Large intestine (tissue), 3 donors: ENCODE measurements at regions not wholly inside any gene's neighbourhood (a gene's known extent, or its start where the extent isn't known, plus 50 kb on each side); places are given as distances from the start of the nearest gene placed in this dataset.

Experiments
- DNase-seq, 2 donors: peaks; one replicate each; pipeline versions ENCODE4 v3.0.0 to v3.0.0-alpha.2; 2013
- H3K27ac ChIP-seq: one replicate; pipeline ENCODE4 v1.5.1; 2013; ENCODE audit warnings: low read length
- H3K27me3 ChIP-seq: 2 replicates; pipeline ENCODE4 v1.6.1; 2013; ENCODE audit warnings: low read length; ENCODE audit not compliant: control insufficient read depth, insufficient read depth
- H3K36me3 ChIP-seq: 2 replicates; pipeline ENCODE4 v1.6.1; 2013; ENCODE audit warnings: low read length; ENCODE audit not compliant: control insufficient read depth, insufficient read depth
- H3K4me1 ChIP-seq: one replicate; pipeline ENCODE4 v1.6.1; 2013; ENCODE audit warnings: low read length; ENCODE audit not compliant: control insufficient read depth, insufficient read depth
- H3K4me3 ChIP-seq: one replicate; pipeline ENCODE4 v1.5.1; 2013; ENCODE audit warnings: low read length
- H3K9me3 ChIP-seq: one replicate; pipeline ENCODE4 v1.6.1; 2013; ENCODE audit warnings: mild to moderate bottlenecking, low read depth, low read length, moderate library complexity; ENCODE audit not compliant: control insufficient read depth
- WGBS: methylation state at CpG from one replicate; pipeline ENCODE4 v1.1.5; 2013; ENCODE audit warnings: low lambda C conversion rate; ENCODE audit not compliant: insufficient coverage; 5-methylcytosine and 5-hydroxymethylcytosine counted together

- Histone ChIP-seq H3K4me3 (no peak overlapping the region), H3K4me1 (no peaks in the 10 kb centered on the region), H3K36me3 (no peaks in the 10 kb centered on the region), H3K27ac (no peak overlapping the region), H3K27me3 (no peaks in the 10 kb centered on the region), H3K9me3 (peaks cover 8% of the 10 kb centered on the region)
- no peak for DNase-seq
- WGBS: 100% methylated on average over 3 of the region's 5 CpGs
Measured at GRCh38 chr22:47647720-47648119, 885.3 kb downstream of the TBC1D22A start.

- Histone ChIP-seq H3K4me1 (no peaks in the 10 kb centered on the region), H3K9me3 (peaks cover 5% of the 10 kb centered on the region), H3K36me3 (no peaks in the 10 kb centered on the region), H3K27me3 (no peaks in the 10 kb centered on the region), H3K27ac (no peak overlapping the region), H3K4me3 (no peak overlapping the region)
- DNase-seq: no peak
- no CpG with 5 or more reads among the region's 3 CpGs for WGBS
Measured at GRCh38 chr22:47647181-47647580, 884.7 kb downstream of the TBC1D22A start.

DNA sequence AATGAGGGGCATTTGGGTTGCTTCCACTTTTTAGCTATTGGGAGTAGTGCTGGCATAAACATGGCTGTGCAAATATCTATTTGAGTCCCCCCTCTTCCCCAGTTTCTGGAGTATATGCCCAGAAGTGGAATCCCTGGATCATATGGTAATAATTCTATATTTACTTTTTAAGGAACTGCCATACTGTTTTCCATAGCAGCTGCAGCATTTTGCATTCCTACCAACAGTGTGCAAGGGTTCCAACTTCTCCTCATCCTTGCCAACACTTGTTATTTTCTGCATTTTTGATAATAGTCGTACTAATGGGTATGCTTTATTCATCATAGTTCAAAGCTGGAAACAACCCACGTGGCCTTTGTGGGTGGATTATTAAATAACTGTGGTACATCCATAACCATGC is 883.5 kb downstream of the TBC1D22A start:
- Histone ChIP-seq H3K9me3 (peaks cover 5% of the 10 kb centered on the region), H3K4me3 (no peak overlapping the region), H3K27me3 (no peaks in the 10 kb centered on the region), H3K4me1 (no peaks in the 10 kb centered on the region), H3K27ac (no peak overlapping the region), H3K36me3 (no peaks in the 10 kb centered on the region)
- no CpG with 5 or more reads among the region's 2 CpGs for WGBS
- DNase-seq: no peak

DNA sequence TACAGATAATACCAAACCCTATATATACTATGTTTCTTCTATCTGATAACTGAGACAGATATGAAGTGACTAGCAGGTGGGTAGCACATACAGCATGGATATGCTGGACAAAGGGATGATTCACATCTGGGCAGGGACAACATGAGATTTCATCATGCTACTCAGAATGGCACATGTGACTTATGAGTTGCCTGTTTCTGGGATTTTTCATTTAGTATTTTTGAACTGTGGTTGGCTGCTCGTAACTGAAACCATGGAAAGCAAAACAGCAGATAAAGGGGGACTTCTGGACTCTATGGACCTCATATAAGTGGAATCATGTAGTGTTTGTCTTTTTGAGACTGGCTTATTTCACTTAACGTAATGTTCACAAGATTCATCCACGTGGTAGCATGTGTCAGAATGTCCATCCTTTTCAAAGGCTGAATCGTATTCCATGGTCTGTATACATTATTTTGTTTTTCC is 883.0 kb downstream of the TBC1D22A start:
- Histone ChIP-seq H3K27ac (no peak overlapping the region), H3K4me3 (no peak overlapping the region), H3K27me3 (no peaks in the 10 kb centered on the region), H3K9me3 (peaks cover 5% of the 10 kb centered on the region), H3K4me1 (no peaks in the 10 kb centered on the region), H3K36me3 (no peaks in the 10 kb centered on the region)
- no peak for DNase-seq
- 92% methylated on average over 2 of the region's 4 CpGs for WGBS

DNA sequence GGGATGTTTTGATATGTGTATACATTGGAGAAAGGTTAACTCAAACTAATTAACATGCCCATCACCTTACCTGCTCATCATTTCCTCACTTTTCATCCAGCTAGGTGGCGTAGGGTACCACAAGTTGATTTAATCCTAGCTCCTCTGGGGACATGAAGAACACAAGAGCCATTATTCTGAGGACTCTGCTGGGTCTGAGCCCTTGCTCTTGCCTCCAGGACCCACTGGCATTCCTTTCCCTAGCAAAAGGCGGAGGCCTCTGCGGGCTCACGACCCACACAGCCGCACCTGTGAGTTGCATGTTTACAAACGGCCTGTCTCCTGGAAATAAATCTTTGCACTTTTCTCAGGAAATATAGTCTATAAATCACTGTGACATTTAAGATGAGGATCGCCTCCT is 871.9 kb downstream of the TBC1D22A start:
- Histone ChIP-seq H3K27me3 (no peaks in the 10 kb centered on the region), H3K4me1 (no peaks in the 10 kb centered on the region), H3K36me3 (no peaks in the 10 kb centered on the region), H3K9me3 (no peaks in the 10 kb centered on the region), H3K27ac (no peak overlapping the region), H3K4me3 (no peak overlapping the region)
- DNase-seq: no peak
- WGBS: 100% methylated on average over 1 of the region's 7 CpGs

- DNase-seq: no peak
- Histone ChIP-seq H3K27me3 (no peaks in the 10 kb centered on the region), H3K27ac (no peak overlapping the region), H3K4me3 (no peak overlapping the region), H3K9me3 (peaks cover 6% of the 10 kb centered on the region), H3K4me1 (no peaks in the 10 kb centered on the region), H3K36me3 (no peaks in the 10 kb centered on the region)
- WGBS: no CpG with 5 or more reads among the region's 6 CpGs
Measured at GRCh38 chr22:47633111-47633510, 870.7 kb downstream of the TBC1D22A start.

GRCh38 chr22:47632701-47633100 is 870.3 kb downstream of the TBC1D22A start:
- H3K4me1 ChIP-seq: no peaks in the 10 kb centered on the region
- no CpG with 5 or more reads among the region's 10 CpGs for WGBS
- H3K9me3 ChIP-seq: peaks cover 10% of the 10 kb centered on the region
- H3K36me3 ChIP-seq: no peaks in the 10 kb centered on the region
- no peak overlapping the region for H3K27ac ChIP-seq
- DNase-seq: no peak
- H3K4me3 ChIP-seq: no peak overlapping the region
- H3K27me3 ChIP-seq: no peaks in the 10 kb centered on the region

GRCh38 chr22:47631571-47632102 is 869.2 kb downstream of the TBC1D22A start:
- Histone ChIP-seq H3K36me3 (no peaks in the 10 kb centered on the region), H3K9me3 (peaks cover 10% of the 10 kb centered on the region), H3K27me3 (no peaks in the 10 kb centered on the region), H3K27ac (no peak overlapping the region), H3K4me1 (no peaks in the 10 kb centered on the region), H3K4me3 (no peak overlapping the region)
- WGBS: no CpG with 5 or more reads among the region's 31 CpGs
- DNase-seq: no peak

DNA sequence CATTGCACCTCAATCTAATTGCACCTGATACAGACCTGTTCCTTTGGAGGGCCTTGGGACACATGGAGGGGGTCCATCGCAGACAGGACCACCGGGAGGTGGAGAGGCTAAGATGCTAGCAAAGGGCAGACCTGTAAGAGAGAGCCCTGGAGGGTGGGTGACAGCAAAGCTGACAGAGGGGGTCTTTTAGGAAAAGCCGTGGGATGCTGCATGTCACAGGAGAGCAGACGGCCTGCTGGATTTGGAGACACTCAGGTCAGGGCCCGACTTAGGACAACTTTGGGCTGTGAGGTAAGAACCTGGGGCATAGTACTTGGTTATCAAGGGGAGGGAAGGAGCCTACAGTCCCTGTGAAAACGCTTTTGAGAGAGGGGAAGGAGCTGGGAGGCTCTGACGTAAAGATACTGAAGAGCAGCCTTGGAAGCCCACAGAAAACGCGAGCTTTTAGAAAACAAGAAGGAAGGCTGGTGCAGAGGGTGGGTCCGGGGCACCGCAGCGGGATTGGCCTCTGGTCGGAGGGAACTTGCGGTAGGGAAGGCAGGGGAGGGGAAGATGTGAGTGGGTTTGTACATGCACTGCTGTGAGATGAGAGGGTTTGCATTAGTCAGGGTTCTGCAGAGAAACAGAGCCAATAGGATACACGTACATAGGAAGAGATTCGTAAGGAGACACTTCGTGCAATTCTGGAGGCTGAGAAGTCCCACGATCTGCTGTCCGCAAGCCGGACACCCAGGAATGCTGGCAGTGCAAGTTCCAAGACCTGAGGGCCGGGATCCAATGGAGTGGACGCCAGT is 868.5 kb downstream of the TBC1D22A start:
- WGBS: no CpG with 5 or more reads among the region's 22 CpGs
- no peak for DNase-seq
- Histone ChIP-seq H3K4me3 (no peak overlapping the region), H3K4me1 (no peaks in the 10 kb centered on the region), H3K9me3 (peaks cover 10% of the 10 kb centered on the region), H3K27ac (no peak overlapping the region), H3K36me3 (no peaks in the 10 kb centered on the region), H3K27me3 (no peaks in the 10 kb centered on the region)

DNA sequence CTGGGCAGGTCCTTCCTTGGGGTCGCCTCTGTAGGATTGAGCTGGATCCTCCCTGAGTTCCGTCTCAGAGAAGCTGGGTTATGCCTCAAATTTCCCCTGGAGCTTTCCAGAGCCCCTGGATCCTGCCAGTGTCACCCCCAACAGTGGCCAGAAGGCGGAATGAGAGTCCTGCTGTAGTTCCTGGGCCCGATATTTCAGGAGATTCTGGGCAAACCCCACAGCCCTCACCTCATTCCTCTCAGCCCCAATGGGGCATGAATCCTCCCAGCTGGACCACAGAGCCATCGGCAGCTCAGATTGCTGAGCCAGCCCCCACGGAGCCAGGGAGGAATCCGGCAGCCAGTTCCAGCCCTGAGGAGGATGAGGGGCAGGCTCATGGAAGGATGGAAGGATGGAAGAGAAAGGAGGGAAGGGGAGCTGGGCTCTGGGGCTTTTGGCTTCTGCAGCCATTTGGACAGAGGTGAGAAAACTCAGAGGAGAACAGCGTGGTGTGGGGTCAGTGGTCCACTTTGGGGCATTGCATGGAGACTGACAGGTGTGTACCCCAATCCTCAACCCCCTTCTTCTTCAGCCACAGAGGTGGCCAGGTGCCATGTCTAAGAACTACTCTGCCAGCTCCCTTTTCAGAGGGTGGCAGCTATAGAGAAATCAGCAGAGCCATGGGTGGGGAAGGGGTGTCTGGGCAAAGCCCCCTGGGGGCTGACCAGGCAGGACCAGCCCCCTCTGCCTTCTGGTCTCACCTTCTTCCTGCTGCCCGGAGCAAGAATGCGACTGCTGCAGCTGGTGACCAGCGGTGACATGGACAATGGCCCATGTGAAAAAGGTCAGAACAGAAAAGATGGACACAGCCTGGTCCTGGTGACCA is 867.6 kb downstream of the TBC1D22A start:
- H3K4me3 ChIP-seq: no peak overlapping the region
- peaks cover 10% of the 10 kb centered on the region for H3K9me3 ChIP-seq
- WGBS: no CpG with 5 or more reads among the region's 11 CpGs
- no peaks in the 10 kb centered on the region for H3K27me3 ChIP-seq
- no peaks in the 10 kb centered on the region for H3K4me1 ChIP-seq
- H3K27ac ChIP-seq: no peak overlapping the region
- H3K36me3 ChIP-seq: no peaks in the 10 kb centered on the region
- DNase-seq: no peak
